PC-9 (cell line): ENCODE measurements at regions not wholly inside any gene's neighbourhood (a gene's known extent, or its start where the extent isn't known, plus 50 kb on each side); places are given as distances from the start of the nearest gene placed in this dataset.

Experiments
- CTCF ChIP-seq: fragments of 200-600 bp; sonication (generic); conservative IDR thresholded peaks from 2 replicates; pipeline ENCODE4 v1.6.1; 2017; ENCODE audit warnings: mixed run types, antibody characterized with exemption, mild to moderate bottlenecking, moderate library complexity
- EZH2 ChIP-seq: fragments of 200-600 bp; sonication (generic); IDR thresholded peaks from 2 replicates; pipeline ENCODE4 v1.8.0; 2017; ENCODE audit warnings: antibody characterized with exemption, low read depth

- TF ChIP-seq EZH2: no peak
- no peak for TF ChIP-seq CTCF
Measured at GRCh38 chr13:24080134-24080533, 80.4 kb upstream of the SPATA13 start.
